ENCODE measurements at regions not wholly inside any gene's neighbourhood (a gene's known extent, or its start where the extent isn't known, plus 50 kb on each side); places are given as distances from the start of the nearest gene placed in this dataset.

DNA sequence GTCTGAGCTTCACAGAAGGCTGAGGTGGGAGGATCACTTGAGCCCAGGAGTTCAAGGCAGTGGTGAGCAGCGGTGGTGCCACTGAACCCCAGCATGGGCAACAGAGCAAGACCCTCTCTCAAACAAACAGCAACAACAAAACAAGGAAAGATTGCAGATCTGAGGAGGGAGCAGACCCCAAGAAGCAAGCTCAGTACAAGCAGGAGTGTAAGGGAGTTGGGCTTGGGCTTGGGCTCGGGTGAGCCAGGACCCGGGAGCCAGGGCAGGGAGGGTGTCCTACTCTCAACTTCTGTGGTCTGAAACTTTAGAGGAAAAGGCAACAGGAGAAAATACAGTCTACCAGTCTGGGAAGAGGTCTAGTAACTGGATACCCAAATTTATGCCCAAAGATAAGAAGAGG is 92.0 kb upstream of the RAB12 start:
- Histone ChIP-seq H3K4me3 (no peak overlapping the region), H3K9me2 (replicated peaks; ENCODE audit: insufficient read depth) (no peaks in the 10 kb centered on the region), H2AFZ (no peak overlapping the region), H3K4me2 (no peak overlapping the region), H3K9me3 (ENCODE audit: low read depth) (no peaks in the 10 kb centered on the region), H4K20me1 (ENCODE audit: insufficient read depth, poor library complexity, severe bottlenecking) (no peaks in the 10 kb centered on the region), H3K79me2 (no peaks in the 10 kb centered on the region), H3K27ac (no peak overlapping the region), H3K4me1 (ENCODE audit: insufficient read depth) (no peaks in the 10 kb centered on the region), H3K27me3 (no peaks in the 10 kb centered on the region), H3K36me3 (replicated peaks; ENCODE audit: insufficient read depth, low read depth) (no peaks in the 10 kb centered on the region)
- 85% methylated on average over 3 of the region's 3 CpGs for WGBS (ENCODE audit: low lambda C conversion rate, missing lambda C conversion rate)
- TF ChIP-seq EZH2 (IDR thresholded peaks at IDR 0.05; ENCODE audit: borderline replicate concordance) (no peak), EZH2phosphoT487 (IDR thresholded peaks at IDR 0.05; ENCODE audit: low read depth, severe bottlenecking, unreplicated experiment) (no peak)
- TF ChIP-seq, protein P1, sequence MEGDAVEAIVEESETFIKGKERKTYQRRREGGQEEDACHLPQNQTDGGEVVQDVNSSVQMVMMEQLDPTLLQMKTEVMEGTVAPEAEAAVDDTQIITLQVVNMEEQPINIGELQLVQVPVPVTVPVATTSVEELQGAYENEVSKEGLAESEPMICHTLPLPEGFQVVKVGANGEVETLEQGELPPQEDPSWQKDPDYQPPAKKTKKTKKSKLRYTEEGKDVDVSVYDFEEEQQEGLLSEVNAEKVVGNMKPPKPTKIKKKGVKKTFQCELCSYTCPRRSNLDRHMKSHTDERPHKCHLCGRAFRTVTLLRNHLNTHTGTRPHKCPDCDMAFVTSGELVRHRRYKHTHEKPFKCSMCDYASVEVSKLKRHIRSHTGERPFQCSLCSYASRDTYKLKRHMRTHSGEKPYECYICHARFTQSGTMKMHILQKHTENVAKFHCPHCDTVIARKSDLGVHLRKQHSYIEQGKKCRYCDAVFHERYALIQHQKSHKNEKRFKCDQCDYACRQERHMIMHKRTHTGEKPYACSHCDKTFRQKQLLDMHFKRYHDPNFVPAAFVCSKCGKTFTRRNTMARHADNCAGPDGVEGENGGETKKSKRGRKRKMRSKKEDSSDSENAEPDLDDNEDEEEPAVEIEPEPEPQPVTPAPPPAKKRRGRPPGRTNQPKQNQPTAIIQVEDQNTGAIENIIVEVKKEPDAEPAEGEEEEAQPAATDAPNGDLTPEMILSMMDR (IDR thresholded peaks at IDR 0.05; ENCODE audit: poor library complexity): no peak
- no peak for DNase-seq (ENCODE audit: low spot score)

DNA sequence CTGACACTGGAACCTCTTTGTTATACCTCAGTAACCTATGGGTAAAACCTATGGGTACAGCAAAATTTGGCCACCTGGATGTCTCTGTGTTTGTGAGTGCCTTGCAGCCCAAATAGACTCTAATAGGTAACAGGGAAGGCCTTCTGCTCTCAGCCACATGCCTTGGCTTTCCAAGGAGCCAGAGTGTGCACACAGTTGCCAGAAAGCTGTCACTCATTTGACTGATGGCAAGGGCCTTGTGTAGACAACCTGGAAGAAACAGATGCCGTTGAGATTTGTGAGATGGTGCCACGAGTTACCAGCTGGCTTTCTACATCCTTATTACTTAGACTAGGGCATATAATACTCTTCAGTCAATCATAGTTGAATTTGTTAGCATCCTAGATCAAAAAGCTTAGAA is 90.1 kb upstream of the RAB12 start:
- Histone ChIP-seq H3K79me2 (no peaks in the 10 kb centered on the region), H4K20me1 (ENCODE audit: insufficient read depth, poor library complexity, severe bottlenecking) (no peaks in the 10 kb centered on the region), H3K9me3 (ENCODE audit: low read depth) (no peaks in the 10 kb centered on the region), H3K36me3 (replicated peaks; ENCODE audit: insufficient read depth, low read depth) (no peaks in the 10 kb centered on the region), H3K9me2 (replicated peaks; ENCODE audit: insufficient read depth) (no peaks in the 10 kb centered on the region), H3K4me3 (no peak overlapping the region), H3K4me1 (ENCODE audit: insufficient read depth) (no peaks in the 10 kb centered on the region), H3K4me2 (no peak overlapping the region), H3K27ac (no peak overlapping the region), H2AFZ (no peak overlapping the region), H3K27me3 (no peaks in the 10 kb centered on the region)
- 40% methylated on average over 2 of the region's 2 CpGs for WGBS (ENCODE audit: low lambda C conversion rate, missing lambda C conversion rate)
- no peak for DNase-seq (ENCODE audit: low spot score)
- TF ChIP-seq, protein P1 (IDR thresholded peaks at IDR 0.05; ENCODE audit: poor library complexity): no peak
- TF ChIP-seq EZH2 (IDR thresholded peaks at IDR 0.05; ENCODE audit: borderline replicate concordance) (no peak), EZH2phosphoT487 (IDR thresholded peaks at IDR 0.05; ENCODE audit: low read depth, severe bottlenecking, unreplicated experiment) (no peak)

- Histone ChIP-seq H3K27ac (no peak overlapping the region), H3K9me2 (replicated peaks; ENCODE audit: insufficient read depth) (no peaks in the 10 kb centered on the region), H4K20me1 (ENCODE audit: insufficient read depth, poor library complexity, severe bottlenecking) (no peaks in the 10 kb centered on the region), H3K4me1 (ENCODE audit: insufficient read depth) (no peaks in the 10 kb centered on the region), H3K79me2 (no peaks in the 10 kb centered on the region), H3K4me2 (no peak overlapping the region), H2AFZ (no peak overlapping the region), H3K36me3 (replicated peaks; ENCODE audit: insufficient read depth, low read depth) (no peaks in the 10 kb centered on the region), H3K4me3 (no peak overlapping the region), H3K27me3 (no peaks in the 10 kb centered on the region), H3K9me3 (ENCODE audit: low read depth) (no peaks in the 10 kb centered on the region)
- TF ChIP-seq EZH2 (IDR thresholded peaks at IDR 0.05; ENCODE audit: borderline replicate concordance) (no peak), EZH2phosphoT487 (IDR thresholded peaks at IDR 0.05; ENCODE audit: low read depth, severe bottlenecking, unreplicated experiment) (no peak)
- TF ChIP-seq, protein P1 (IDR thresholded peaks at IDR 0.05; ENCODE audit: poor library complexity): no peak
- WGBS (ENCODE audit: low lambda C conversion rate, missing lambda C conversion rate): 94% methylated on average over 1 of the region's 1 CpG
- DNase-seq (ENCODE audit: low spot score): no peak
Observed at GRCh38 chr18:8520266-8520665, 89.0 kb upstream of the RAB12 start.

- WGBS (ENCODE audit: low lambda C conversion rate, missing lambda C conversion rate): 85% methylated on average over 4 of the region's 4 CpGs
- no peaks in the 10 kb centered on the region for H3K9me3 ChIP-seq (ENCODE audit: low read depth)
- no peak overlapping the region for H2AFZ ChIP-seq
- H3K4me2 ChIP-seq: no peak overlapping the region
- TF ChIP-seq EZH2 (IDR thresholded peaks at IDR 0.05; ENCODE audit: borderline replicate concordance) (no peak), EZH2phosphoT487 (IDR thresholded peaks at IDR 0.05; ENCODE audit: low read depth, severe bottlenecking, unreplicated experiment) (no peak)
- TF ChIP-seq, protein P1 (IDR thresholded peaks at IDR 0.05; ENCODE audit: poor library complexity): no peak
- no peaks in the 10 kb centered on the region for H4K20me1 ChIP-seq (ENCODE audit: insufficient read depth, poor library complexity, severe bottlenecking)
- no peaks in the 10 kb centered on the region for H3K27me3 ChIP-seq
- H3K79me2 ChIP-seq: no peaks in the 10 kb centered on the region
- no peak for DNase-seq (ENCODE audit: low spot score)
- no peak overlapping the region for H3K27ac ChIP-seq
- no peaks in the 10 kb centered on the region for H3K9me2 ChIP-seq (replicated peaks; ENCODE audit: insufficient read depth)
- H3K4me1 ChIP-seq (ENCODE audit: insufficient read depth): no peaks in the 10 kb centered on the region
- H3K36me3 ChIP-seq (replicated peaks; ENCODE audit: insufficient read depth, low read depth): no peaks in the 10 kb centered on the region
- no peak overlapping the region for H3K4me3 ChIP-seq
Observed at GRCh38 chr18:8522756-8523155, 86.5 kb upstream of the RAB12 start.
